ENCODE measurements at regions not wholly inside any gene's neighbourhood (a gene's known extent, or its start where the extent isn't known, plus 50 kb on each side); places are given as distances from the start of the nearest gene placed in this dataset.

- TF ChIP-seq, protein P1, sequence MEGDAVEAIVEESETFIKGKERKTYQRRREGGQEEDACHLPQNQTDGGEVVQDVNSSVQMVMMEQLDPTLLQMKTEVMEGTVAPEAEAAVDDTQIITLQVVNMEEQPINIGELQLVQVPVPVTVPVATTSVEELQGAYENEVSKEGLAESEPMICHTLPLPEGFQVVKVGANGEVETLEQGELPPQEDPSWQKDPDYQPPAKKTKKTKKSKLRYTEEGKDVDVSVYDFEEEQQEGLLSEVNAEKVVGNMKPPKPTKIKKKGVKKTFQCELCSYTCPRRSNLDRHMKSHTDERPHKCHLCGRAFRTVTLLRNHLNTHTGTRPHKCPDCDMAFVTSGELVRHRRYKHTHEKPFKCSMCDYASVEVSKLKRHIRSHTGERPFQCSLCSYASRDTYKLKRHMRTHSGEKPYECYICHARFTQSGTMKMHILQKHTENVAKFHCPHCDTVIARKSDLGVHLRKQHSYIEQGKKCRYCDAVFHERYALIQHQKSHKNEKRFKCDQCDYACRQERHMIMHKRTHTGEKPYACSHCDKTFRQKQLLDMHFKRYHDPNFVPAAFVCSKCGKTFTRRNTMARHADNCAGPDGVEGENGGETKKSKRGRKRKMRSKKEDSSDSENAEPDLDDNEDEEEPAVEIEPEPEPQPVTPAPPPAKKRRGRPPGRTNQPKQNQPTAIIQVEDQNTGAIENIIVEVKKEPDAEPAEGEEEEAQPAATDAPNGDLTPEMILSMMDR (conservative IDR thresholded peaks at IDR 0.05; ENCODE audit: control insufficient read depth, insufficient read depth, low read depth, low read length), result no peak
- no peak overlapping the region for H3K4me3 ChIP-seq (ENCODE audit: control insufficient read depth, low read depth, low read length)
- DNase-seq (ENCODE audit: low read depth), result no peak
These were observed 485.4 kb downstream of the TNS1 start for GRCh38 chr2:217517402-217517801.

DNA sequence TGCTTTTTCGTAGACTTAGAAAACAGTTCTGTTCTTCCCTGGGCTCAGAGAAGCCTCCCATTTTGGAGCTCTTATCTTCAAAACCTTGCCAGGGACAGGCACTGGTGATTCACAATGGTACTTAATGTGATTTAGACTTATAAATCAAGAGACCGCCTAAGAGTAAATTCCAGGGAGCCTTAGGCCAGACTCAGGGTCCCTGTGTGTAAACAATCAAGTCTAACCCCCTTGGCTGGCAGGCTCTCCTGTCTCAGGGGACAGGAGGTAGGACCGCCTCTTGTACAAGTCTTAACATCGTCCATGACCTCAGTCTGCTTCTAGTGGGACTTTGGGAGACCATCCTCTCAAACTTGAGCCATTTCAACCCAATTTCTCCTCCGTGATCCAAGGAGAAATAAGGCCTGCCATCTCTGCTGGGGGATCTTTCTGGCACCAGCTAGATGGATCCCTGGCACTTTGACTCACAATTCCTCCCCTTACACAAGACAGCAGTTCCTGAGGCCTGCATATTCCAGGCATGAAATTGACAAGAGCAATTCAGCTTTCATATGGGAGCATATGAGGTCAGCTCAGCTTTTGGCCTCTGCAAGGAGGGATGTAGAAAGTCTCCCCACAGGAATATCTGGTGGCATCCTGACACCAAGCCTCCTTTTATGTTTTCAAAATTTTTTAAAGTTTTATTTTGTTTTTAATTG, 487.0 kb downstream of the TNS1 start:
- no peak overlapping the region for H3K4me3 ChIP-seq (ENCODE audit: control insufficient read depth, low read depth, low read length)
- no peak for DNase-seq (ENCODE audit: low read depth)
- TF ChIP-seq, protein P1 (conservative IDR thresholded peaks at IDR 0.05; ENCODE audit: control insufficient read depth, insufficient read depth, low read depth, low read length), result no peak

GRCh38 chr2:217513258-217513657, 489.5 kb downstream of the TNS1 start:
- TF ChIP-seq, protein P1 (conservative IDR thresholded peaks at IDR 0.05; ENCODE audit: control insufficient read depth, insufficient read depth, low read depth, low read length), result no peak
- DNase-seq (ENCODE audit: low read depth), result no peak
- no peak overlapping the region for H3K4me3 ChIP-seq (ENCODE audit: control insufficient read depth, low read depth, low read length)

DNA sequence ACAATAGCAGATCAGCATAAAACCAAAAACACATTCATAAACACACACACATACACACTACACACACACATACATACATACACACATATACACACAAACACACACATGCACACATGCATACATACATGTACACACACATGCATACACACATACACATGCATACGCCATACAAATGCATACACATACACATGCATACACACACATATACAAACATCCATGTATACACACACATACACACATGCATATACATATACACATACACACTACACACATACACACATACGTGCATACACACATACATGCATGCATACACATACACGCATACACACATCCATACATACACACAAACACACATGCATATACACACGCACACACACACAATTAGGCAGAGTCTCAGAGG, 490.1 kb downstream of the TNS1 start:
- DNase-seq (ENCODE audit: low read depth), result no peak
- no peak overlapping the region for H3K4me3 ChIP-seq (ENCODE audit: control insufficient read depth, low read depth, low read length)
- TF ChIP-seq, protein P1 (conservative IDR thresholded peaks at IDR 0.05; ENCODE audit: control insufficient read depth, insufficient read depth, low read depth, low read length), result no peak

DNA sequence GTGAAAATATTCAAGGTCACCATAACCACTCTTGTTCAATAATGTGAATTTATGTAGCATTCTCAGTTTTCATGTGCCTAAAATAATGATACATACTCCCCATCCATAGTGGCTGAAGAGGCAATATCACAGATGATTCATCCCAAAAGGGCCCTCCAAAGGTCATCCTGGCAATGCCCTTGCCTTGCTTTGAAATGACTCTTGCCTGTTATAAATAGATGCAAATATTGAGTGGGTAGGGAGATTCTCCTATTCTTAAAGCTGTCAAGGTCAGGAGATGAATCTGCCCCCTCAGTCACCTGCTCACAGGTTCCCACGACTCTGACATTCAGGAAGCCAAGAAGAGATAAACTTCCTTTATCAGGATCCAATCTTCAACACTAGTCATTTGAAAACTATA, 490.5 kb downstream of the TNS1 start:
- H3K4me3 ChIP-seq (ENCODE audit: control insufficient read depth, low read depth, low read length), result no peak overlapping the region
- TF ChIP-seq, protein P1 (conservative IDR thresholded peaks at IDR 0.05; ENCODE audit: control insufficient read depth, insufficient read depth, low read depth, low read length), result no peak
- no peak for DNase-seq (ENCODE audit: low read depth)

GRCh38 chr2:217511850-217512249, 490.9 kb downstream of the TNS1 start:
- TF ChIP-seq, protein P1 (conservative IDR thresholded peaks at IDR 0.05; ENCODE audit: control insufficient read depth, insufficient read depth, low read depth, low read length), result no peak
- no peak overlapping the region for H3K4me3 ChIP-seq (ENCODE audit: control insufficient read depth, low read depth, low read length)
- DNase-seq (ENCODE audit: low read depth), result no peak
